Neural cell (in vitro differentiated cells): ENCODE measurements at regions not wholly inside any gene's neighbourhood (a gene's known extent, or its start where the extent isn't known, plus 50 kb on each side); places are given as distances from the start of the nearest gene placed in this dataset.

ENCODE experiments used
- H2AFZ ChIP-seq: fragments of 200-600, 300-800 bp; sonication (generic), shearing (Covaris generic); 2 replicates; pipeline ENCODE4 v1.6.0; 2014; ENCODE audit warnings: low read depth, mild to moderate bottlenecking, antibody characterized with exemption, low read length, moderate library complexity
- H3F3A ChIP-seq: fragments of 200-600 bp; shearing (Covaris generic); 2 replicates; pipeline ENCODE4 v1.6.1; 2016; ENCODE audit warnings: mild to moderate bottlenecking, moderate library complexity, mixed read lengths, antibody characterized with exemption, low read length; ENCODE audit not compliant: insufficient read depth, poor library complexity, severe bottlenecking
- H3K27ac ChIP-seq: fragments of 200-600, 300-800 bp; sonication (generic), shearing (Covaris generic); 2 replicates; pipeline ENCODE4 v1.5.1; 2014; ENCODE audit warnings: mild to moderate bottlenecking, low read length, moderate library complexity
- H3K27me3 ChIP-seq: fragments of 300-800, 200-600 bp; sonication (generic), shearing (Covaris generic); 2 replicates; pipeline ENCODE4 v1.6.0; 2014; ENCODE audit warnings: mild to moderate bottlenecking, low read depth, low read length, moderate library complexity; ENCODE audit not compliant: insufficient read depth
- H3K36me3 ChIP-seq: fragments of 300-800, 200-600 bp; sonication (generic), shearing (Covaris generic); 2 replicates; pipeline ENCODE4 v1.5.1; 2014; ENCODE audit warnings: mild to moderate bottlenecking, antibody characterized with exemption, low read length, moderate library complexity; ENCODE audit not compliant: insufficient read depth
- H3K4me2 ChIP-seq: fragments of 300-800, 200-600 bp; sonication (generic), shearing (Covaris generic); 2 replicates; pipeline ENCODE4 v1.6.0; 2014; ENCODE audit warnings: mild to moderate bottlenecking, low read length
- H3K4me3 ChIP-seq: fragments of 300-800, 200-600 bp; sonication (generic), shearing (Covaris generic); 2 replicates; pipeline ENCODE4 v1.5.1; 2014; ENCODE audit warnings: mild to moderate bottlenecking, low read length, moderate library complexity
- H3K79me2 ChIP-seq: fragments of 200-600 bp; shearing (Covaris generic); replicated peaks from 2 replicates; pipeline ENCODE4 v1.6.0; 2014; ENCODE audit warnings: mild to moderate bottlenecking, low read length, moderate library complexity; ENCODE audit not compliant: insufficient read depth
- H3K9ac ChIP-seq: fragments of 300-800, 200-600 bp; sonication (generic), shearing (Covaris generic); 2 replicates; pipeline ENCODE4 v1.6.1; 2016; ENCODE audit warnings: mild to moderate bottlenecking, low read length, mixed read lengths
- H3K9me2 ChIP-seq: fragments of 200-600 bp; shearing (Covaris generic); 2 replicates; pipeline ENCODE4 v1.6.1; 2016; ENCODE audit warnings: mild to moderate bottlenecking, low read length, mixed read lengths; ENCODE audit not compliant: insufficient read depth
- H3K9me3 ChIP-seq: fragments of 200-600, 300-800 bp; sonication (generic), shearing (Covaris generic); 2 replicates; pipeline ENCODE4 v1.6.1; 2016; ENCODE audit warnings: mild to moderate bottlenecking, mixed run types, low read length, moderate library complexity, mixed read lengths
- H4K20me1 ChIP-seq: fragments of 200-600 bp; shearing (Covaris generic); 2 replicates; pipeline ENCODE4 v1.6.1; 2016; ENCODE audit warnings: mild to moderate bottlenecking, mixed run types; ENCODE audit not compliant: insufficient read depth
- EP300 ChIP-seq: fragments of 450-650 bp; conservative IDR thresholded peaks from 2 replicates; pipeline ENCODE4 v1.6.1; 2014; ENCODE audit warnings: antibody characterized with exemption, mild to moderate bottlenecking, moderate library complexity; ENCODE audit not compliant: poor library complexity, severe bottlenecking
- EZH2 ChIP-seq: fragments of 200-600, 300-800 bp; shearing (Covaris generic), sonication (generic); IDR thresholded peaks from 2 replicates; pipeline ENCODE4 v1.6.1; 2014; ENCODE audit warnings: antibody characterized with exemption, low read length, borderline replicate concordance, mild to moderate bottlenecking; ENCODE audit not compliant: insufficient read depth, poor library complexity, severe bottlenecking
- MXI1 ChIP-seq: fragments of 450-650 bp; conservative IDR thresholded peaks from 2 replicates; pipeline ENCODE4 v1.6.1; 2014; ENCODE audit warnings: antibody characterized with exemption, mild to moderate bottlenecking; ENCODE audit not compliant: poor library complexity, severe bottlenecking
- POLR2AphosphoS5 ChIP-seq: IDR thresholded peaks from 2 replicates; pipeline ENCODE4 v1.6.1; 2012
- RAD21 ChIP-seq: fragments of 450-650 bp; conservative IDR thresholded peaks from 2 replicates; pipeline ENCODE4 v1.6.1; 2014; ENCODE audit warnings: antibody characterized with exemption, mild to moderate bottlenecking, moderate library complexity
- SMC3 ChIP-seq: fragments of 450-650 bp; conservative IDR thresholded peaks from 2 replicates; pipeline ENCODE4 v1.6.1; 2014; ENCODE audit warnings: antibody characterized with exemption, mild to moderate bottlenecking, moderate library complexity; ENCODE audit not compliant: poor library complexity
- TAF1 ChIP-seq: IDR thresholded peaks from 2 replicates; pipeline ENCODE4 v1.6.1; 2012; ENCODE audit warnings: low read depth
- TF ChIP-seq, protein P1 (sequence below): fragments of 450-650 bp; IDR thresholded peaks from 2 replicates; pipeline ENCODE4 v1.5.1; 2014; ENCODE audit warnings: antibody characterized with exemption, mild to moderate bottlenecking, moderate library complexity; ENCODE audit not compliant: poor library complexity, severe bottlenecking
- TF ChIP-seq, protein P2 (sequence below): IDR thresholded peaks from 2 replicates; pipeline ENCODE4 v1.6.1; 2012; ENCODE audit warnings: borderline replicate concordance

DNA sequence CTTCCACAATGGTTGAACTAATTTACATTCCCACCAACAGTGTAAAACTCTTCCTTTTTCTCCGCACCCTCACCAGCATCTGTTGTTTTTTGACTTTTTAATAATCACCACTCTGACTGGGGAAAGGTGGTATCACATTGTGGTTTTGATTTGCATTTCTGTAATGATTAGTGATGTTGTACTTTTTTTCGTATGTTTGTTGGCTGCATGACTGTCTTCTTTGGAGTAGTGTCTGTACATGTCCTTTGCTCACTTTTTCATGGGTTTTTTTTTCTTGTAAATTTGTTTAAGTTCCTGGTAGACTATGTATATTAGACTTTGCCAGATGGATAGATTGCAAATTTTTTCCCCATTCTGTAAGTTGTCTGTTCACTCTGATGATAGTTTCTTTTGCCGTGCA, 574.8 kb downstream of the KCNJ3 start:
- TF ChIP-seq SMC3 (no peak), TAF1 (no peak), EP300 (no peak), EZH2 (no peak), RAD21 (no peak), MXI1 (no peak), POLR2AphosphoS5 (no peak)
- TF ChIP-seq, protein P1, sequence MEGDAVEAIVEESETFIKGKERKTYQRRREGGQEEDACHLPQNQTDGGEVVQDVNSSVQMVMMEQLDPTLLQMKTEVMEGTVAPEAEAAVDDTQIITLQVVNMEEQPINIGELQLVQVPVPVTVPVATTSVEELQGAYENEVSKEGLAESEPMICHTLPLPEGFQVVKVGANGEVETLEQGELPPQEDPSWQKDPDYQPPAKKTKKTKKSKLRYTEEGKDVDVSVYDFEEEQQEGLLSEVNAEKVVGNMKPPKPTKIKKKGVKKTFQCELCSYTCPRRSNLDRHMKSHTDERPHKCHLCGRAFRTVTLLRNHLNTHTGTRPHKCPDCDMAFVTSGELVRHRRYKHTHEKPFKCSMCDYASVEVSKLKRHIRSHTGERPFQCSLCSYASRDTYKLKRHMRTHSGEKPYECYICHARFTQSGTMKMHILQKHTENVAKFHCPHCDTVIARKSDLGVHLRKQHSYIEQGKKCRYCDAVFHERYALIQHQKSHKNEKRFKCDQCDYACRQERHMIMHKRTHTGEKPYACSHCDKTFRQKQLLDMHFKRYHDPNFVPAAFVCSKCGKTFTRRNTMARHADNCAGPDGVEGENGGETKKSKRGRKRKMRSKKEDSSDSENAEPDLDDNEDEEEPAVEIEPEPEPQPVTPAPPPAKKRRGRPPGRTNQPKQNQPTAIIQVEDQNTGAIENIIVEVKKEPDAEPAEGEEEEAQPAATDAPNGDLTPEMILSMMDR, result no peak
- TF ChIP-seq, protein P2, sequence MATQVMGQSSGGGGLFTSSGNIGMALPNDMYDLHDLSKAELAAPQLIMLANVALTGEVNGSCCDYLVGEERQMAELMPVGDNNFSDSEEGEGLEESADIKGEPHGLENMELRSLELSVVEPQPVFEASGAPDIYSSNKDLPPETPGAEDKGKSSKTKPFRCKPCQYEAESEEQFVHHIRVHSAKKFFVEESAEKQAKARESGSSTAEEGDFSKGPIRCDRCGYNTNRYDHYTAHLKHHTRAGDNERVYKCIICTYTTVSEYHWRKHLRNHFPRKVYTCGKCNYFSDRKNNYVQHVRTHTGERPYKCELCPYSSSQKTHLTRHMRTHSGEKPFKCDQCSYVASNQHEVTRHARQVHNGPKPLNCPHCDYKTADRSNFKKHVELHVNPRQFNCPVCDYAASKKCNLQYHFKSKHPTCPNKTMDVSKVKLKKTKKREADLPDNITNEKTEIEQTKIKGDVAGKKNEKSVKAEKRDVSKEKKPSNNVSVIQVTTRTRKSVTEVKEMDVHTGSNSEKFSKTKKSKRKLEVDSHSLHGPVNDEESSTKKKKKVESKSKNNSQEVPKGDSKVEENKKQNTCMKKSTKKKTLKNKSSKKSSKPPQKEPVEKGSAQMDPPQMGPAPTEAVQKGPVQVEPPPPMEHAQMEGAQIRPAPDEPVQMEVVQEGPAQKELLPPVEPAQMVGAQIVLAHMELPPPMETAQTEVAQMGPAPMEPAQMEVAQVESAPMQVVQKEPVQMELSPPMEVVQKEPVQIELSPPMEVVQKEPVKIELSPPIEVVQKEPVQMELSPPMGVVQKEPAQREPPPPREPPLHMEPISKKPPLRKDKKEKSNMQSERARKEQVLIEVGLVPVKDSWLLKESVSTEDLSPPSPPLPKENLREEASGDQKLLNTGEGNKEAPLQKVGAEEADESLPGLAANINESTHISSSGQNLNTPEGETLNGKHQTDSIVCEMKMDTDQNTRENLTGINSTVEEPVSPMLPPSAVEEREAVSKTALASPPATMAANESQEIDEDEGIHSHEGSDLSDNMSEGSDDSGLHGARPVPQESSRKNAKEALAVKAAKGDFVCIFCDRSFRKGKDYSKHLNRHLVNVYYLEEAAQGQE, result no peak
- H3K79me2 ChIP-seq, result no peaks in the 10 kb centered on the region
- no peaks in the 10 kb centered on the region for H3K36me3 ChIP-seq
- H2AFZ ChIP-seq, result no peak overlapping the region
- no peak overlapping the region for H3K4me2 ChIP-seq
- H4K20me1 ChIP-seq, result no peaks in the 10 kb centered on the region
- no peaks in the 10 kb centered on the region for H3K27me3 ChIP-seq
- no peaks in the 10 kb centered on the region for H3F3A ChIP-seq
- H3K9me2 ChIP-seq, result no peaks in the 10 kb centered on the region
- H3K9ac ChIP-seq, result no peak overlapping the region
- H3K4me3 ChIP-seq, result no peak overlapping the region
- H3K27ac ChIP-seq, result no peak overlapping the region
- no peaks in the 10 kb centered on the region for H3K9me3 ChIP-seq

DNA sequence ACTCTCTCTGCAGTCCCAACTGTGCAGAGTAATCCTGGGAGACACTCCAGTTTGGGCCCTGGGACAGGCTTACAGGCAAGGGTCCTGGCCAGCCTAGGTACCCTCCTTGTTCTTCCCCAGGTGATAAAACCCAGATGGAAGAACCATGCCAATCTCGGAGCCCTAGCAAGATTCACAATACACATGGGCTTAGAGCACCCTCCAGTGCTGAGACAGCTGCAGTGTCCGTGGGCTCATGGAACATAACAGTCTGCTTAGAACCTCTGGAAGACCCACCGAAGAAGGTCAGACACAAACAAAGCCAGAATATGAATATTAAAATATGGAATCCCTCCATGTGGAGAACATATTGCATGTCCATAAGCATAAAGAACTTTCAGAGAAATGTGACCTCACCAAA, 568.1 kb downstream of the KCNJ3 start:
- Histone ChIP-seq H3K27me3 (no peaks in the 10 kb centered on the region), H3K27ac (no peak overlapping the region), H3K9ac (no peak overlapping the region), H2AFZ (no peak overlapping the region), H3K36me3 (no peaks in the 10 kb centered on the region), H3K4me2 (no peak overlapping the region), H3F3A (no peaks in the 10 kb centered on the region), H3K79me2 (no peaks in the 10 kb centered on the region), H3K9me2 (no peaks in the 10 kb centered on the region), H3K9me3 (no peaks in the 10 kb centered on the region), H3K4me3 (no peak overlapping the region), H4K20me1 (no peaks in the 10 kb centered on the region)
- TF ChIP-seq RAD21 (no peak), MXI1 (no peak), EP300 (no peak), TAF1 (no peak), SMC3 (no peak), POLR2AphosphoS5 (no peak), EZH2 (no peak)
- TF ChIP-seq, protein P2, result no peak
- TF ChIP-seq, protein P1, result no peak
